OCI-LY1 (cell line): ENCODE measurements at regions not wholly inside any gene's neighbourhood (a gene's known extent, or its start where the extent isn't known, plus 50 kb on each side); places are given as distances from the start of the nearest gene placed in this dataset.

Experiments
- H2AFZ ChIP-seq: fragments of 200-600 bp; sonication (generic), shearing (Covaris generic); 2 replicates; pipeline ENCODE4 v1.6.0; 2014; ENCODE audit warnings: antibody characterized with exemption, mild to moderate bottlenecking, low read length
- H3F3A ChIP-seq: fragments of 200-600 bp; sonication (generic), shearing (Covaris generic); 2 replicates; pipeline ENCODE4 v1.6.0; 2014; ENCODE audit warnings: mild to moderate bottlenecking, antibody characterized with exemption, low read length, moderate library complexity; ENCODE audit not compliant: insufficient read depth
- H3K27ac ChIP-seq: fragments of 200-600 bp; sonication (generic); 2 replicates; pipeline ENCODE4 v1.5.1; 2014; ENCODE audit warnings: low read length, mixed run types, mild to moderate bottlenecking, low read depth; ENCODE audit not compliant: poor library complexity, severe bottlenecking
- H3K27me3 ChIP-seq: fragments of 200-600 bp; sonication (generic); 2 replicates; pipeline ENCODE4 v1.6.0; 2014; ENCODE audit warnings: antibody characterized with exemption, mild to moderate bottlenecking, low read length, moderate library complexity; ENCODE audit not compliant: insufficient read depth
- H3K36me3 ChIP-seq: fragments of 200-600 bp; sonication (generic); 2 replicates; pipeline ENCODE4 v1.6.1; 2014; ENCODE audit warnings: mild to moderate bottlenecking, antibody characterized with exemption, low read length, moderate library complexity, mixed read lengths; ENCODE audit not compliant: insufficient read depth
- H3K4me1 ChIP-seq: fragments of 200-600 bp; sonication (generic); 2 replicates; pipeline ENCODE4 v1.5.1; 2014; ENCODE audit warnings: mild to moderate bottlenecking, low read length, moderate library complexity; ENCODE audit not compliant: insufficient read depth, severe bottlenecking
- H3K4me2 ChIP-seq: fragments of 200-600 bp; sonication (generic), shearing (Covaris generic); 2 replicates; pipeline ENCODE4 v1.6.1; 2014; ENCODE audit warnings: low read length
- H3K4me3 ChIP-seq: fragments of 200-600 bp; sonication (generic); 2 replicates; pipeline ENCODE4 v1.5.1; 2014; ENCODE audit warnings: low read length, low read depth, mild to moderate bottlenecking, mixed read lengths; ENCODE audit not compliant: poor library complexity, severe bottlenecking
- H3K79me2 ChIP-seq: fragments of 200-600 bp; shearing (Covaris generic); 2 replicates; pipeline ENCODE4 v1.6.1; 2016; ENCODE audit warnings: mixed run types, low read length, mixed read lengths; ENCODE audit not compliant: insufficient read depth
- H3K9ac ChIP-seq: fragments of 200-600 bp; sonication (generic), shearing (Covaris generic); 2 replicates; pipeline ENCODE4 v1.6.1; 2014; ENCODE audit warnings: mild to moderate bottlenecking, low read length, mixed read lengths
- H3K9me2 ChIP-seq: fragments of 200-600 bp; sonication (generic), shearing (Covaris generic); 2 replicates; pipeline ENCODE4 v1.6.1; 2014; ENCODE audit warnings: low read depth, mild to moderate bottlenecking, low read length, mixed read lengths
- H3K9me3 ChIP-seq: fragments of 200-600 bp; shearing (Covaris generic); 2 replicates; pipeline ENCODE4 v1.6.1; 2014; ENCODE audit warnings: low read length, mixed read lengths
- H4K20me1 ChIP-seq: fragments of 200-600 bp; sonication (generic), shearing (Covaris generic); 2 replicates; pipeline ENCODE4 v1.6.0; 2016; ENCODE audit warnings: mild to moderate bottlenecking, low read length; ENCODE audit not compliant: insufficient read depth
- EZH2 ChIP-seq: fragments of 200-600 bp; sonication (generic), shearing (Covaris generic); IDR thresholded peaks from 2 replicates; pipeline ENCODE4 v1.8.0; 2017; ENCODE audit warnings: borderline replicate concordance, mixed run types, mild to moderate bottlenecking, antibody characterized with exemption, low read length, moderate library complexity, mixed read lengths
- TF ChIP-seq, protein P1 (sequence below): fragments of 200-600 bp; sonication (generic), shearing (Covaris generic); IDR thresholded peaks from 2 replicates; pipeline ENCODE4 v1.5.1; 2017; ENCODE audit warnings: mild to moderate bottlenecking, antibody characterized with exemption, low read length, moderate library complexity, mixed read lengths

DNA sequence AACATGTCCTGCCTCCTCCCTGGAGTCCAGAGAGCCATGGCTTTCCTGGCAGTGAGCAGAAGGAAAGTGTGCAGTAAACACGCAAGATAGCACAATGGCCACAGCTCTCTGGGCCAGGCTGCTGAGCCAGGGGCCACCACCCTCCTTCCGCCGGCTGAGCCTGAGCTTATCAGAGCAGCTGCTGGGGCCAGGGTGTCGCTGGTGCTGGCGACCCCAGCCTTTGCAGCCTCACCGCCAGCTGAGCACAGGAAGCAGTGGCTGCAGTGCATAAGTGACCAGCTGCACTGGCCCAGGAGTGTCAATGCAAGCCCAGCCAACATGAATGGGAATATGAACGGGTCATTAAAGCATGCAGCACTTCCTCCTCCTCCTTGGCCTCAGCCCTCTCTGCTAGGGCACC is 172.0 kb downstream of the ZFP36L2 start:
- H3K36me3 ChIP-seq: no peaks in the 10 kb centered on the region
- no peaks in the 10 kb centered on the region for H3K79me2 ChIP-seq
- no peaks in the 10 kb centered on the region for H3K4me1 ChIP-seq
- H3K9ac ChIP-seq: no peak overlapping the region
- no peak overlapping the region for H2AFZ ChIP-seq
- no peaks in the 10 kb centered on the region for H3K9me3 ChIP-seq
- no peak for TF ChIP-seq EZH2
- TF ChIP-seq, protein P1, sequence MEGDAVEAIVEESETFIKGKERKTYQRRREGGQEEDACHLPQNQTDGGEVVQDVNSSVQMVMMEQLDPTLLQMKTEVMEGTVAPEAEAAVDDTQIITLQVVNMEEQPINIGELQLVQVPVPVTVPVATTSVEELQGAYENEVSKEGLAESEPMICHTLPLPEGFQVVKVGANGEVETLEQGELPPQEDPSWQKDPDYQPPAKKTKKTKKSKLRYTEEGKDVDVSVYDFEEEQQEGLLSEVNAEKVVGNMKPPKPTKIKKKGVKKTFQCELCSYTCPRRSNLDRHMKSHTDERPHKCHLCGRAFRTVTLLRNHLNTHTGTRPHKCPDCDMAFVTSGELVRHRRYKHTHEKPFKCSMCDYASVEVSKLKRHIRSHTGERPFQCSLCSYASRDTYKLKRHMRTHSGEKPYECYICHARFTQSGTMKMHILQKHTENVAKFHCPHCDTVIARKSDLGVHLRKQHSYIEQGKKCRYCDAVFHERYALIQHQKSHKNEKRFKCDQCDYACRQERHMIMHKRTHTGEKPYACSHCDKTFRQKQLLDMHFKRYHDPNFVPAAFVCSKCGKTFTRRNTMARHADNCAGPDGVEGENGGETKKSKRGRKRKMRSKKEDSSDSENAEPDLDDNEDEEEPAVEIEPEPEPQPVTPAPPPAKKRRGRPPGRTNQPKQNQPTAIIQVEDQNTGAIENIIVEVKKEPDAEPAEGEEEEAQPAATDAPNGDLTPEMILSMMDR: no peak
- no peaks in the 10 kb centered on the region for H4K20me1 ChIP-seq
- no peaks in the 10 kb centered on the region for H3K9me2 ChIP-seq
- H3K4me2 ChIP-seq: no peak overlapping the region
- no peak overlapping the region for H3K27ac ChIP-seq
- peaks cover 15% of the 10 kb centered on the region for H3K27me3 ChIP-seq
- H3F3A ChIP-seq: no peaks in the 10 kb centered on the region
- H3K4me3 ChIP-seq: no peak overlapping the region

DNA sequence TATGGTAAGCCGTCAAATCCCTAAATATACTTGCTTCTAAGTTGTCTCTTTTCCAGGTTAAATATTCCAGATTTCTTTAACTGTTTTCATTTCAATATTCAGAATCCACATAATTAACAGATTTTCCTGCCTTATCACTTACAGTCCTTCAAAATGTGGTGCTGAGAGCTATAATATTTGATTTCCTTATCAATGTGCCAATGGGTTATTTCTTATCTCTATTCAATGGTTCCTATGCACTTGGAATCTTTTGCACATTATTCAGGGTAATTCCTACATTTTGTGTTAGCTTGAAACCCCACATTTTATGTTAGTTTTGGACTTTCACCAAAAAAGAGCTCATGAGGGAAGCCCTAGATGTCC is 173.5 kb downstream of the ZFP36L2 start:
- no peaks in the 10 kb centered on the region for H4K20me1 ChIP-seq
- no peaks in the 10 kb centered on the region for H3K36me3 ChIP-seq
- H3K27me3 ChIP-seq: peaks cover 16% of the 10 kb centered on the region
- no peak overlapping the region for H3K4me2 ChIP-seq
- no peak for TF ChIP-seq EZH2
- TF ChIP-seq, protein P1: no peak
- H3K9me3 ChIP-seq: no peaks in the 10 kb centered on the region
- H3K9ac ChIP-seq: no peak overlapping the region
- H3F3A ChIP-seq: no peaks in the 10 kb centered on the region
- no peaks in the 10 kb centered on the region for H3K9me2 ChIP-seq
- no peaks in the 10 kb centered on the region for H3K4me1 ChIP-seq
- no peak overlapping the region for H2AFZ ChIP-seq
- H3K27ac ChIP-seq: no peak overlapping the region
- H3K79me2 ChIP-seq: no peaks in the 10 kb centered on the region
- no peak overlapping the region for H3K4me3 ChIP-seq

DNA sequence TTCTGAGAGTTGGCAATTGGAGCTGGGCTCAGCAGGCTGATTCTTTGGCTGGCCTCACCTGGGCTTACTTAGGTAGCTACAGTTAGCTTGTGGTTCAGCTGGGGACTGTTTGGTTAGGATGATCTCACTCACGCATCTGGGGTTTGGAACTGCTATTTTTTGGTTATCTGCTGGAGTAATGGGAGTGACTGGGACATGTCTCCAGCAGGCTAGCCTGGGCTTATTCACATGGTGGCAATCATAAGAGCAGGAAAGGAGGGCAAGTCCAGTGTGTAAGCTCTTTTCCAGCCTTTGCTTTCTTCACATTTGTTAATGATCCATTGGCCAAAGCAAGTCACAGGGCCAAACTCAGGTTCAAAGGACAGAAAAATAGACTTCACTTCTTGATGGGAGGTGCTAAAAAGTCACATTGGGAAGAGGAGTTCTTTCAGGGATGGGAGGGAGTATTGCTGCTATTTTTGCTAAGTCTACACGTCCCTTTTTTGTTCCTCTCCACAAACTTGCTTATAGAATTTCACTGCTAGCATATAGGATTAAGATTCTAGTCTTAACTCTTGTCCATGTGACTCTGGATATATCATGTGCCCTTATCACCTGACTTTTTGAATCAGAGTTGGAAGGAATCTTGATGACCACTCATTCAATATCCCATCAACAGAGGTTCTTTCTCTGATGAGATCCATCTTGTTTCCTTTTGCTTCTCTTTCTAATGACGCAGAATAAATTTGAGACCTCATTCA is 174.0 kb downstream of the ZFP36L2 start:
- H3F3A ChIP-seq: no peaks in the 10 kb centered on the region

More for the DNA sequence above, 174.0 kb downstream of the ZFP36L2 start:
- H4K20me1 ChIP-seq: no peaks in the 10 kb centered on the region
- no peak overlapping the region for H3K4me3 ChIP-seq
- H3K27me3 ChIP-seq: peaks cover 14% of the 10 kb centered on the region
- H3K9me3 ChIP-seq: no peaks in the 10 kb centered on the region
- H2AFZ ChIP-seq: no peak overlapping the region
- no peak overlapping the region for H3K27ac ChIP-seq
- H3K9ac ChIP-seq: no peak overlapping the region
- H3K9me2 ChIP-seq: no peaks in the 10 kb centered on the region
- H3K36me3 ChIP-seq: no peaks in the 10 kb centered on the region
- no peaks in the 10 kb centered on the region for H3K79me2 ChIP-seq
- TF ChIP-seq, protein P1: no peak
- TF ChIP-seq EZH2: no peak
- no peak overlapping the region for H3K4me2 ChIP-seq
- no peaks in the 10 kb centered on the region for H3K4me1 ChIP-seq
